Breast epithelium (tissue), 3 donors: ENCODE measurements at regions not wholly inside any gene's neighbourhood (a gene's known extent, or its start where the extent isn't known, plus 50 kb on each side); places are given as distances from the start of the nearest gene placed in this dataset.

ENCODE experiments used
- POLR2A ChIP-seq: fragments of 450-650 bp; IDR thresholded peaks from one replicate; pipeline ENCODE4 v1.6.1; 2016; ENCODE audit warnings: antibody characterized with exemption, mild to moderate bottlenecking, moderate library complexity
- POLR2AphosphoS5 ChIP-seq, 3 donors: sonication (generic); formaldehyde crosslinking; IDR thresholded peaks; one replicate each; pipeline ENCODE4 v1.6.1; 2017; ENCODE audit warnings: antibody characterized with exemption in 3 of 3
- TF ChIP-seq, protein P1 (sequence below), 3 donors: fragments of 450-650 bp; IDR thresholded peaks; one replicate each; pipeline ENCODE4 v1.5.1; 2016 to 2017; ENCODE audit warnings: antibody characterized with exemption in 3 of 3, mild to moderate bottlenecking in 3 of 3, moderate library complexity in 3 of 3

DNA sequence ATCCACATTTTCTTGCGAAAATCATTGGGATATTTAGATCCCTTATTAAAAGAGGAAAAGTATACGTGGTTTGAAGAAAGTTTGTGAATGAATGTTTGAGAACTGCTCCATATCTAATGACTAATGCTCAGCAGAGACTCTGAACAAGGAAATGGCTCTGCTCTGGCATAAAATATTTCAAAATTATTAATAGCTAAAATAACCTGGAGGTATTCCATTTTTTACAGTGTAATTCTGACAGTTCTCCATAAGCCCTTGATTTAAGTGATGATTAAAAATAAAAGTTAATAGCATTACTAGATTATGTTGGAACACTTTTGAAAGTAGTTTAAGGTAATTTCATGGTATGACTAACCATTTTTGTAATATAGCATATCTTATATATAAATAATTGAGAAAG lies 1276.9 kb upstream of the TENM3 start:
- TF ChIP-seq, protein P1, sequence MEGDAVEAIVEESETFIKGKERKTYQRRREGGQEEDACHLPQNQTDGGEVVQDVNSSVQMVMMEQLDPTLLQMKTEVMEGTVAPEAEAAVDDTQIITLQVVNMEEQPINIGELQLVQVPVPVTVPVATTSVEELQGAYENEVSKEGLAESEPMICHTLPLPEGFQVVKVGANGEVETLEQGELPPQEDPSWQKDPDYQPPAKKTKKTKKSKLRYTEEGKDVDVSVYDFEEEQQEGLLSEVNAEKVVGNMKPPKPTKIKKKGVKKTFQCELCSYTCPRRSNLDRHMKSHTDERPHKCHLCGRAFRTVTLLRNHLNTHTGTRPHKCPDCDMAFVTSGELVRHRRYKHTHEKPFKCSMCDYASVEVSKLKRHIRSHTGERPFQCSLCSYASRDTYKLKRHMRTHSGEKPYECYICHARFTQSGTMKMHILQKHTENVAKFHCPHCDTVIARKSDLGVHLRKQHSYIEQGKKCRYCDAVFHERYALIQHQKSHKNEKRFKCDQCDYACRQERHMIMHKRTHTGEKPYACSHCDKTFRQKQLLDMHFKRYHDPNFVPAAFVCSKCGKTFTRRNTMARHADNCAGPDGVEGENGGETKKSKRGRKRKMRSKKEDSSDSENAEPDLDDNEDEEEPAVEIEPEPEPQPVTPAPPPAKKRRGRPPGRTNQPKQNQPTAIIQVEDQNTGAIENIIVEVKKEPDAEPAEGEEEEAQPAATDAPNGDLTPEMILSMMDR (IDR thresholded peaks at IDR 0.05) = no peak
- TF ChIP-seq POLR2AphosphoS5 (IDR thresholded peaks at IDR 0.05) (no peak), POLR2A (no peak)
